ENCODE measurements at regions not wholly inside any gene's neighbourhood (a gene's known extent, or its start where the extent isn't known, plus 50 kb on each side); places are given as distances from the start of the nearest gene placed in this dataset.

- no peak for TF ChIP-seq CREB1 (IDR thresholded peaks at IDR 0.05; ENCODE audit: low read depth)
- TF ChIP-seq ZNF274 (IDR thresholded peaks at IDR 0.05; ENCODE audit: insufficient read depth, insufficient read length), result no peak
- TF ChIP-seq KDM1A (IDR thresholded peaks at IDR 0.05; ENCODE audit: borderline replicate concordance), result no peak
- no peak for TF ChIP-seq CTCF (IDR thresholded peaks at IDR 0.05 in 2 of 3, conservative IDR thresholded peaks at IDR 0.05 in 1 of 3; ENCODE audit: control insufficient read depth in 2 of 3, extremely low read depth in 1 of 3, insufficient read depth in 1 of 3, low read depth in 3 of 3, low read length in 3 of 3)
- TF ChIP-seq NFYB (IDR thresholded peaks at IDR 0.05; ENCODE audit: insufficient read depth, low read depth, low read length), result no peak
- no peak for TF ChIP-seq POLR2AphosphoS5 (IDR thresholded peaks at IDR 0.05; ENCODE audit: low read length)
- TF ChIP-seq POLR2A (IDR thresholded peaks at IDR 0.05; ENCODE audit: low read depth, low read length), result no peak
- TF ChIP-seq ZBTB40 (IDR thresholded peaks at IDR 0.05; ENCODE audit: borderline replicate concordance), result no peak
- no peak for TF ChIP-seq RAD21 (IDR thresholded peaks at IDR 0.05; ENCODE audit: insufficient read depth, low read depth, low read length)
- no peak for TF ChIP-seq CBFB (IDR thresholded peaks at IDR 0.05; ENCODE audit: low read depth)
- TF ChIP-seq CBX5 (IDR thresholded peaks at IDR 0.05; ENCODE audit: low read depth), result no peak
- TF ChIP-seq MXI1 (IDR thresholded peaks at IDR 0.05; ENCODE audit: low read depth, low read length), result no peak
- no peak for TF ChIP-seq RCOR1 (conservative IDR thresholded peaks at IDR 0.05; ENCODE audit: low read depth, low read length)
- no peak for TF ChIP-seq EP300 (IDR thresholded peaks at IDR 0.05; ENCODE audit: borderline replicate concordance in 1 of 2, control insufficient read depth in 1 of 2, low read depth in 2 of 2, low read length in 2 of 2)
These were observed 99.4 kb upstream of the DRD2 start for GRCh38 chr11:113574586-113574985.
